Muscle of leg (tissue), 3 donors: ENCODE measurements at regions not wholly inside any gene's neighbourhood (a gene's known extent, or its start where the extent isn't known, plus 50 kb on each side); places are given as distances from the start of the nearest gene placed in this dataset.

Experiments
- DNase-seq: peaks from one replicate; pipeline ENCODE4 v3.0.0; 2013
- H3K27ac ChIP-seq: one replicate; pipeline ENCODE4 v1.5.1; 2013; ENCODE audit warnings: mild to moderate bottlenecking, low read length, control low read depth
- H3K27me3 ChIP-seq: one replicate; pipeline ENCODE4 v1.6.1; 2013; ENCODE audit warnings: low read length; ENCODE audit not compliant: control insufficient read depth, insufficient read depth
- H3K36me3 ChIP-seq: one replicate; pipeline ENCODE4 v1.6.1; 2013; ENCODE audit warnings: low read length; ENCODE audit not compliant: control insufficient read depth, insufficient read depth
- H3K4me1 ChIP-seq: one replicate; pipeline ENCODE4 v1.6.1; 2013; ENCODE audit warnings: low read length; ENCODE audit not compliant: control insufficient read depth, insufficient read depth
- H3K4me3 ChIP-seq: one replicate; pipeline ENCODE4 v1.5.1; 2013; ENCODE audit warnings: low read length, control low read depth
- H3K9me3 ChIP-seq: replicated peaks from 2 replicates; pipeline ENCODE4 v1.6.1; 2013; ENCODE audit warnings: low read depth, low read length; ENCODE audit not compliant: control insufficient read depth
- WGBS: methylation state at CpG from one replicate; pipeline ENCODE4 v1.1.5; 2013; ENCODE audit warnings: missing lambda C conversion rate; ENCODE audit not compliant: insufficient coverage; 5-methylcytosine and 5-hydroxymethylcytosine counted together

GRCh38 chr1:25061261-25061995 lies 131.4 kb upstream of the RUNX3 start:
- H3K27ac ChIP-seq: no peak overlapping the region
- DNase-seq: no peak
- WGBS: 81% methylated on average over 11 of the region's 12 CpGs
- no peak overlapping the region for H3K4me3 ChIP-seq
- no peaks in the 10 kb centered on the region for H3K36me3 ChIP-seq
- no peaks in the 10 kb centered on the region for H3K27me3 ChIP-seq
- peaks cover 13% of the 10 kb centered on the region for H3K4me1 ChIP-seq
- no peaks in the 10 kb centered on the region for H3K9me3 ChIP-seq

- Histone ChIP-seq H3K36me3 (no peaks in the 10 kb centered on the region), H3K27me3 (peaks cover 18% of the 10 kb centered on the region), H3K4me1 (no peaks in the 10 kb centered on the region), H3K4me3 (no peak overlapping the region), H3K27ac (no peak overlapping the region), H3K9me3 (no peaks in the 10 kb centered on the region)
- no CpG with 5 or more reads among the region's 3 CpGs for WGBS
- no peak for DNase-seq
Observed at GRCh38 chr1:25057188-25057587, 127.1 kb upstream of the RUNX3 start.

GRCh38 chr1:25056536-25056935 lies 126.5 kb upstream of the RUNX3 start:
- H3K36me3 ChIP-seq: no peaks in the 10 kb centered on the region
- H3K27me3 ChIP-seq: peaks cover 23% of the 10 kb centered on the region
- no peak overlapping the region for H3K4me3 ChIP-seq
- H3K27ac ChIP-seq: no peak overlapping the region
- no peaks in the 10 kb centered on the region for H3K9me3 ChIP-seq
- 79% methylated on average over 7 of the region's 9 CpGs for WGBS
- H3K4me1 ChIP-seq: no peaks in the 10 kb centered on the region
- DNase-seq: no peak

DNA sequence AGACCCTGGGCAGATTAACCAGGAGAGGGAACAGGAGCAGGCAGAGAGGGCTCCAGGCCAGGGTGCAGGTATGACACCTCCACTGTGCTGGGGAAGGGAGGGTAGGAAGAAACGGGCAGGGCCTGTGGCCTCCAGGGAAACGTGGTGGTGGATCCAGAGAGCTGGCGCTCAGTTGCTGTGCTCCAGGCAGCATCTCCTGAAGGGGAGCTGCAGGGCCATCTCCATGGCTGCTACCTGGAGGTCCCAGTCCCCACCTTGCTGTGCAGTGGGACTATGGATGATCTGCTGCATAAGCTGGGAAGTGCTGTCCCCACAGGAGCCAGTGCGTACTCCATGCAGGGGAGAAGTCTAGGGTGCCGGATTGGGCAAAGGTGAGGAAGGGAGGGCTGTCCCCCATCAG lies 125.9 kb upstream of the RUNX3 start:
- 70% methylated on average over 5 of the region's 5 CpGs for WGBS
- Histone ChIP-seq H3K4me3 (no peak overlapping the region), H3K4me1 (no peaks in the 10 kb centered on the region), H3K27me3 (peaks cover 23% of the 10 kb centered on the region), H3K9me3 (no peaks in the 10 kb centered on the region), H3K27ac (no peak overlapping the region), H3K36me3 (no peaks in the 10 kb centered on the region)
- no peak for DNase-seq

DNA sequence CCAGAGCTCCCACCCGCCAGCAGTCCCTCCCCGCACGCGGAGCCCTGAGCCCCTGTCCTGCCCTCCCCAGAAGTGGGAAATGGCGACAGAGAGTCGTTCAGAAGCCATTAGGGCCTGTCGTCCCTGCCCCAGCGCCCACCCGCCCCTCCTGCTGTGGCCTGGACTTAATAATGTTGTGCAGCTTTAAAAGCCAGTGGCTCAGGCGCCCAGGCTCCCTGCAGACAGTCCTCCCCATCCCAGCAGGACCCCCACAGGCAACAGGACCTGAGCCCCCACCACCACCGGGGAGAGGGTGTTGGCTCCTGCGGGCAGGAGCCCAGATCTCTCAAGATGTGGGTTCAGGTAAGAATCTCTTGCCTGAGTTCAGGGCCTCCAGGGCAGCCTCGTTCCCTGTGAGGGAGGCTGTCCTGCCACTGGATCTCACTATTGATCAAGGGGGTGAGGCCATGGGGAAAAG lies 125.3 kb upstream of the RUNX3 start:
- Histone ChIP-seq H3K4me1 (no peaks in the 10 kb centered on the region), H3K27me3 (peaks cover 23% of the 10 kb centered on the region), H3K4me3 (no peak overlapping the region), H3K27ac (no peak overlapping the region), H3K9me3 (no peaks in the 10 kb centered on the region), H3K36me3 (no peaks in the 10 kb centered on the region)
- no peak for DNase-seq
- WGBS: 60% methylated on average over 6 of the region's 13 CpGs

- Histone ChIP-seq H3K36me3 (no peaks in the 10 kb centered on the region), H3K27me3 (peaks cover 23% of the 10 kb centered on the region), H3K4me3 (no peak overlapping the region), H3K27ac (no peak overlapping the region), H3K4me1 (peaks cover 2% of the 10 kb centered on the region), H3K9me3 (no peaks in the 10 kb centered on the region)
- no peak for DNase-seq
- WGBS: 47% methylated on average over 13 of the region's 15 CpGs
Observed at GRCh38 chr1:25054526-25055323, 124.6 kb upstream of the RUNX3 start.

DNA sequence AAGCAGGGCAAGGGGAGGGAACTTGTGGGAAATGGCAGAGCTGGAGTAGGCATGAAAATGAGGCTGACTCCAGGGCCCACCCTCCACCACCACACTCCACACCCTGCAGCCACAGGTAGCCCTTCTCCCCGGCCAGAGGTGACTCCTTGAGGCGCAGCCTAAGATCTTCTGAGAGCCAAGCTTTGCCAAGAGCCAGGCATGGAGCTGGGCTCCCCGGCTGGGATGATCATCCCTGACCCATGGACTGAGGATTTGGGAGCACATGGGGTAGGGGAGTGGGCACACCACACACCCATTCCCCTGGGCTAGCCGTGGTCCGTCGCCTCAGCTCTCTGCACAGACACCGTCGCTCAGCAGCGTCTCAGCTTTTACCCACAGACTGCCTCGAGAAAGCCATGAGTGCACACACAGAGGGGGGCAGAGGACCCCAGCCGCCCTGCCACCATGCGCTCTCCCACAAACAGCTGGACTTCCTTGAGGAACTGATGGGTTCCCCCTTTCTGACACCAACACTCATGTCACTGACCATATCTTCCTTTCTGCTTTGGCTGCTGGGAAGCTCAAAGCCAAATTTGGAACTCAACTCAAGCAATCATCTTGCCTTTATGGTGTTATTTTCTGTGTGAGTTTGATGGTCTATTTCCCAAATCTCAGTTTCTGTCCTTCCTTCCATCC lies 123.6 kb upstream of the RUNX3 start:
- 73% methylated on average over 6 of the region's 12 CpGs for WGBS
- no peaks in the 10 kb centered on the region for H3K36me3 ChIP-seq
- peaks cover 9% of the 10 kb centered on the region for H3K4me1 ChIP-seq
- H3K27me3 ChIP-seq: peaks cover 23% of the 10 kb centered on the region
- H3K9me3 ChIP-seq: no peaks in the 10 kb centered on the region
- DNase-seq: no peak
- no peak overlapping the region for H3K27ac ChIP-seq
- no peak overlapping the region for H3K4me3 ChIP-seq

GRCh38 chr1:25051906-25052305 lies 121.8 kb upstream of the RUNX3 start:
- peaks cover 9% of the 10 kb centered on the region for H3K4me1 ChIP-seq
- 48% methylated on average over 12 of the region's 12 CpGs for WGBS
- H3K27me3 ChIP-seq: peaks cover 23% of the 10 kb centered on the region
- no peaks in the 10 kb centered on the region for H3K9me3 ChIP-seq
- H3K36me3 ChIP-seq: no peaks in the 10 kb centered on the region
- H3K4me3 ChIP-seq: no peak overlapping the region
- no peak overlapping the region for H3K27ac ChIP-seq
- no peak for DNase-seq

- 70% methylated on average over 2 of the region's 6 CpGs for WGBS
- no peak for DNase-seq
- peaks cover 23% of the 10 kb centered on the region for H3K27me3 ChIP-seq
Observed at GRCh38 chr1:25051504-25051903, 121.4 kb upstream of the RUNX3 start.

GRCh38 chr1:25050165-25050564 lies 120.1 kb upstream of the RUNX3 start:
- H3K4me1 ChIP-seq: peaks cover 9% of the 10 kb centered on the region
- H3K9me3 ChIP-seq: no peaks in the 10 kb centered on the region
- H3K27me3 ChIP-seq: peaks cover 23% of the 10 kb centered on the region
- DNase-seq: no peak
- H3K27ac ChIP-seq: no peak overlapping the region
- 55% methylated on average over 3 of the region's 8 CpGs for WGBS
- H3K4me3 ChIP-seq: no peak overlapping the region
- H3K36me3 ChIP-seq: no peaks in the 10 kb centered on the region

More at GRCh38 chr1:25051504-25051903, 121.4 kb upstream of the RUNX3 start:
- Histone ChIP-seq H3K27ac (no peak overlapping the region), H3K9me3 (no peaks in the 10 kb centered on the region), H3K4me1 (peaks cover 9% of the 10 kb centered on the region), H3K36me3 (no peaks in the 10 kb centered on the region), H3K4me3 (no peak overlapping the region)
